Transverse colon (tissue), 4 donors: ENCODE measurements at regions not wholly inside any gene's neighbourhood (a gene's known extent, or its start where the extent isn't known, plus 50 kb on each side); places are given as distances from the start of the nearest gene placed in this dataset.

Experiments used
- EP300 ChIP-seq: sonication (generic); formaldehyde crosslinking; IDR thresholded peaks from one replicate; pipeline ENCODE4 v1.6.1; 2017; ENCODE audit warnings: antibody characterized with exemption, low read depth
- POLR2A ChIP-seq: fragments of 450-650 bp; IDR thresholded peaks from one replicate; pipeline ENCODE4 v1.6.1; 2016; ENCODE audit warnings: antibody characterized with exemption, mild to moderate bottlenecking, moderate library complexity
- POLR2AphosphoS5 ChIP-seq, 3 donors: sonication (generic); formaldehyde crosslinking; IDR thresholded peaks; one replicate each; pipeline ENCODE4 v1.6.1; 2016; ENCODE audit warnings: antibody characterized with exemption in 3 of 3
- TF ChIP-seq, protein P1 (sequence below), 5 experiments: fragments of 200-600 bp in 3 of 5; fragments of 450-650 bp in 2 of 5; sonication (generic) in 3 of 5; IDR thresholded peaks; 1 replicate in 2 of 5; 2 replicates in 3 of 5; pipeline ENCODE4 v1.5.1; 2016 to 2017; ENCODE audit warnings: antibody characterized with exemption in 5 of 5, inconsistent platforms in 3 of 5, mild to moderate bottlenecking in 2 of 5, moderate library complexity in 1 of 5

DNA sequence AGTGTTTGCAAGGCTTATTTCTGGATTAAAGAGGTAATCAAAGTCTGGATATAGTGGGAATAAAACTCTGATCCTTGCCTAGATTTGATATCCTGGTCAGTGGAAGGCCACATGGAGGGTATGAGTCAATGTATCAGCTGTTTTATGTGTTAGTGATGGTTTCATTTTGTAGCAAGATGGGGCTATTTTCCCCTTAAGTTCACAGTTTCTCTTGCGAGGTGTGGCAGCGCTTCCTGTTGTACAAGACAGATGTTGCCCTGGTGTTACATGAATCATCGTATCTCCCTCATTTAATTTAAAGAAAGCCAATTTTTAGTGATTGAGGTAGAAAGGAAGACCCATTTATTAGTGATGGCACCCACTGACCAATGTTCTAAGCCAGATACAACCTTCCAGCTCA lies 220.2 kb downstream of the DUSP10 start:
- no peak for TF ChIP-seq POLR2AphosphoS5 (IDR thresholded peaks at IDR 0.05)
- TF ChIP-seq POLR2A = no peak
- TF ChIP-seq, protein P1, sequence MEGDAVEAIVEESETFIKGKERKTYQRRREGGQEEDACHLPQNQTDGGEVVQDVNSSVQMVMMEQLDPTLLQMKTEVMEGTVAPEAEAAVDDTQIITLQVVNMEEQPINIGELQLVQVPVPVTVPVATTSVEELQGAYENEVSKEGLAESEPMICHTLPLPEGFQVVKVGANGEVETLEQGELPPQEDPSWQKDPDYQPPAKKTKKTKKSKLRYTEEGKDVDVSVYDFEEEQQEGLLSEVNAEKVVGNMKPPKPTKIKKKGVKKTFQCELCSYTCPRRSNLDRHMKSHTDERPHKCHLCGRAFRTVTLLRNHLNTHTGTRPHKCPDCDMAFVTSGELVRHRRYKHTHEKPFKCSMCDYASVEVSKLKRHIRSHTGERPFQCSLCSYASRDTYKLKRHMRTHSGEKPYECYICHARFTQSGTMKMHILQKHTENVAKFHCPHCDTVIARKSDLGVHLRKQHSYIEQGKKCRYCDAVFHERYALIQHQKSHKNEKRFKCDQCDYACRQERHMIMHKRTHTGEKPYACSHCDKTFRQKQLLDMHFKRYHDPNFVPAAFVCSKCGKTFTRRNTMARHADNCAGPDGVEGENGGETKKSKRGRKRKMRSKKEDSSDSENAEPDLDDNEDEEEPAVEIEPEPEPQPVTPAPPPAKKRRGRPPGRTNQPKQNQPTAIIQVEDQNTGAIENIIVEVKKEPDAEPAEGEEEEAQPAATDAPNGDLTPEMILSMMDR (IDR thresholded peaks at IDR 0.05) = no peak
- no peak for TF ChIP-seq EP300
